ENCODE measurements at regions not wholly inside any gene's neighbourhood (a gene's known extent, or its start where the extent isn't known, plus 50 kb on each side); places are given as distances from the start of the nearest gene placed in this dataset.

DNA sequence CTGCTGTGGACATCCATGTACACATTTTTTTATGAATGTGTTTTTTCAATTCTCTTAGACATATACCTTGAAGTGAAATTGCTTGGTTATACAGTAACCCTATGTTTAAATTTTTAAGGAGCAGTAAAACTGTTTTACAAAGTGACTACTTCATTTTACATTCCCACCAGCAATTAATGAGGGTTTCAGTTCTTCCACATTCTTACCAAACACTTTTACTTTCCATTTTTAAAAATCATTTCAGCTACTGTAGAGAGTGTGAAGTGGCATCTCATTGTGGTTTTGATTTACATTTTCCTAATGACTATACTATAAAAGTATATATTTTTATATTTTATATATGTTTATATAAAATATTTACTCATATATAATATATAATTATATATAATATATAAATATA lies 1221.5 kb downstream of the PLA2G4A start:
- POLR2A ChIA-PET: no interaction called here
- CTCF ChIA-PET: interaction anchor here (1.4 kb wide), 1 partner anchor 13 kb away, joined by 3 read pairs; no protein-coding TSS in a partner anchor
- intact Hi-C loops (cut with DNase I, micrococcal nuclease): no loop called here
- Histone ChIP-seq H3K4me3 (ENCODE audit: low read length) (no peak overlapping the region), H3K9me3 (ENCODE audit: control insufficient read depth in 1 of 2, insufficient read depth in 1 of 2, low read length in 2 of 2) (no peaks in the 10 kb centered on the region), H3K27me3 (ENCODE audit: control insufficient read depth in 1 of 2, insufficient read depth in 2 of 2, low read length in 2 of 2) (no peaks in the 10 kb centered on the region), H3K27ac (ENCODE audit: low read depth in 1 of 2, low read length in 2 of 2) (no peak overlapping the region), H3K36me3 (ENCODE audit: insufficient read depth, low read length) (no peaks in the 10 kb centered on the region), H3K4me1 (ENCODE audit: insufficient read depth, low read length) (no peaks in the 10 kb centered on the region)
- H3K27me3 Mint-ChIP-seq: no peaks in the 10 kb centered on the region
- H3K4me1 Mint-ChIP-seq (ENCODE audit: low read depth): no peaks in the 10 kb centered on the region
- no peak overlapping the region for H3K4me3 Mint-ChIP-seq
- ATAC-seq (ENCODE audit: poor library complexity) (no peak), DNase-seq (no peak)
- H3K27ac Mint-ChIP-seq: no peak overlapping the region
- H3K36me3 Mint-ChIP-seq (ENCODE audit: low read depth): no peaks in the 10 kb centered on the region
- TF ChIP-seq, protein P1, sequence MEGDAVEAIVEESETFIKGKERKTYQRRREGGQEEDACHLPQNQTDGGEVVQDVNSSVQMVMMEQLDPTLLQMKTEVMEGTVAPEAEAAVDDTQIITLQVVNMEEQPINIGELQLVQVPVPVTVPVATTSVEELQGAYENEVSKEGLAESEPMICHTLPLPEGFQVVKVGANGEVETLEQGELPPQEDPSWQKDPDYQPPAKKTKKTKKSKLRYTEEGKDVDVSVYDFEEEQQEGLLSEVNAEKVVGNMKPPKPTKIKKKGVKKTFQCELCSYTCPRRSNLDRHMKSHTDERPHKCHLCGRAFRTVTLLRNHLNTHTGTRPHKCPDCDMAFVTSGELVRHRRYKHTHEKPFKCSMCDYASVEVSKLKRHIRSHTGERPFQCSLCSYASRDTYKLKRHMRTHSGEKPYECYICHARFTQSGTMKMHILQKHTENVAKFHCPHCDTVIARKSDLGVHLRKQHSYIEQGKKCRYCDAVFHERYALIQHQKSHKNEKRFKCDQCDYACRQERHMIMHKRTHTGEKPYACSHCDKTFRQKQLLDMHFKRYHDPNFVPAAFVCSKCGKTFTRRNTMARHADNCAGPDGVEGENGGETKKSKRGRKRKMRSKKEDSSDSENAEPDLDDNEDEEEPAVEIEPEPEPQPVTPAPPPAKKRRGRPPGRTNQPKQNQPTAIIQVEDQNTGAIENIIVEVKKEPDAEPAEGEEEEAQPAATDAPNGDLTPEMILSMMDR (IDR thresholded peaks at IDR 0.05): no peak
- no peaks in the 10 kb centered on the region for H3K9me3 Mint-ChIP-seq

DNA sequence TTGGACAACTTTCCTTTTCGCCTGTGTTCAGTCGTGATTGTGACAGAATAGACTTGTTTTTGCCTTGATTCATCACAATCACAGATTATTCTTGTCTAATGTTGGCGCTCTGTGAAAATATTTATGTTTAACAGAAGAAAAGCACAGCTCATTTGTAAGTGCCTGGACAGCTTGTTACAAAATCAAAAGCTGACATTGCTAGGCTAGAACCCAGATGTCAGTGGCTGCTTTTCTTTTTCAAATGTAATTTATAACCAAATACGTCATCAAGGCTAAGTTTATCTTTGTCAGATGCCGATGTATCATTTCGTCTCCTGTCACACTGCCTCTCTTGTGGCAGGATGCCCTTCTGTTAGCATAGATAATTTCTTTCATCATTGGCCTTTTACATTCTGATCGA lies 1227.3 kb downstream of the PLA2G4A start:
- TF ChIP-seq, protein P1 (IDR thresholded peaks at IDR 0.05): no peak
- ATAC-seq (ENCODE audit: poor library complexity) (no peak), DNase-seq (no peak)
- H3K9me3 ChIP-seq (ENCODE audit: control insufficient read depth in 1 of 2, insufficient read depth in 1 of 2, low read length in 2 of 2): no peaks in the 10 kb centered on the region
- intact Hi-C loops (cut with DNase I, micrococcal nuclease): no loop called here
- Mint-ChIP-seq H3K27ac (no peak overlapping the region), H3K9me3 (peaks cover 7% of the 10 kb centered on the region), H3K27me3 (no peaks in the 10 kb centered on the region), H3K36me3 (ENCODE audit: low read depth) (no peaks in the 10 kb centered on the region), H3K4me1 (ENCODE audit: low read depth) (no peaks in the 10 kb centered on the region), H3K4me3 (no peak overlapping the region)
- no peaks in the 10 kb centered on the region for H3K27me3 ChIP-seq (ENCODE audit: control insufficient read depth in 1 of 2, insufficient read depth in 2 of 2, low read length in 2 of 2)
- H3K36me3 ChIP-seq (ENCODE audit: insufficient read depth, low read length): no peaks in the 10 kb centered on the region
- CTCF ChIA-PET: no interaction called here
- no peak overlapping the region for H3K27ac ChIP-seq (ENCODE audit: low read depth in 1 of 2, low read length in 2 of 2)
- H3K4me1 ChIP-seq (ENCODE audit: insufficient read depth, low read length): no peaks in the 10 kb centered on the region
- POLR2A ChIA-PET: no interaction called here
- H3K4me3 ChIP-seq (ENCODE audit: low read length): no peak overlapping the region

DNA sequence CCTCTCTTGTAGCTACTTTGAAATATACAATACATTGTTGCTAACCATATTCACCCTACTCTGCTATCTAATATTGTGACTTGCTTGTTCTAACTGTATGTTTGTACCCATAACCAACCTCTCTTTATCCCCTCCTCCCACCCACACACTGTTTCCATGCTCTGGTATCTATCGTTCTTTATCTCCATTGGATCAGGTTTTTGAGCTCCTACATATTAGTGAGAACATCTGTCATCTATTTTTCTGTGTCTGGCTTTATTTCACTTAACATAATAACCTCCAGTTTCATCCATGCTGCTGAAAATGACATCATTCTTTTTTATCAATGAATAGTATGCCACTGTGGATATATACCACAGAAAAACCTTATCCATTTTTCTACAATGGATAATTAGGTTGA lies 1230.1 kb downstream of the PLA2G4A start:
- Mint-ChIP-seq H3K9me3 (peaks cover 16% of the 10 kb centered on the region), H3K4me3 (no peak overlapping the region), H3K27ac (no peak overlapping the region), H3K27me3 (no peaks in the 10 kb centered on the region), H3K4me1 (ENCODE audit: low read depth) (no peaks in the 10 kb centered on the region), H3K36me3 (ENCODE audit: low read depth) (no peaks in the 10 kb centered on the region)
- Histone ChIP-seq H3K27ac (ENCODE audit: low read depth in 1 of 2, low read length in 2 of 2) (no peak overlapping the region), H3K4me3 (ENCODE audit: low read length) (no peak overlapping the region), H3K9me3 (ENCODE audit: control insufficient read depth in 1 of 2, insufficient read depth in 1 of 2, low read length in 2 of 2) (no peaks in the 10 kb centered on the region), H3K27me3 (ENCODE audit: control insufficient read depth in 1 of 2, insufficient read depth in 2 of 2, low read length in 2 of 2) (no peaks in the 10 kb centered on the region), H3K36me3 (ENCODE audit: insufficient read depth, low read length) (no peaks in the 10 kb centered on the region), H3K4me1 (ENCODE audit: insufficient read depth, low read length) (no peaks in the 10 kb centered on the region)
- DNase-seq (no peak), ATAC-seq (ENCODE audit: poor library complexity) (no peak)
- ChIA-PET POLR2A (no interaction called here), CTCF (no interaction called here)
- intact Hi-C loops (cut with DNase I, micrococcal nuclease): no loop called here
- TF ChIP-seq, protein P1 (IDR thresholded peaks at IDR 0.05): no peak
